ENCODE measurements at regions not wholly inside any gene's neighbourhood (a gene's known extent, or its start where the extent isn't known, plus 50 kb on each side); places are given as distances from the start of the nearest gene placed in this dataset.

- TF ChIP-seq BRCA1 (IDR thresholded peaks at IDR 0.05; ENCODE audit: low read depth, low read length) (no peak), CBFB (IDR thresholded peaks at IDR 0.05; ENCODE audit: low read depth) (no peak), JUND (IDR thresholded peaks at IDR 0.05; ENCODE audit: low read depth, low read length) (no peak)
These were observed 296.9 kb downstream of the RAP2B start for GRCh38 chr3:153458881-153459280.

All from GM12878 (cell line).